Lower leg skin (tissue), 4 donors: ENCODE measurements at regions not wholly inside any gene's neighbourhood (a gene's known extent, or its start where the extent isn't known, plus 50 kb on each side); places are given as distances from the start of the nearest gene placed in this dataset.

Experiments
- DNase-seq, 2 donors: peaks; one replicate each; pipeline ENCODE4 v3.0.0-alpha.2; 2019; ENCODE audit warnings: low spot score in 2 of 2
- H3K4me3 ChIP-seq: fragments of 200-600 bp; sonication (generic); 2 replicates; pipeline ENCODE4 v1.5.1; 2017; ENCODE audit warnings: mild to moderate bottlenecking, low read depth; ENCODE audit not compliant: poor library complexity, severe bottlenecking
- POLR2A ChIP-seq, 2 donors: fragments of 450-650 bp; IDR thresholded peaks; one replicate each; pipeline ENCODE4 v1.6.1; 2016 to 2017; ENCODE audit warnings: antibody characterized with exemption in 2 of 2, mild to moderate bottlenecking in 1 of 2, moderate library complexity in 1 of 2
- WGBS, 2 donors: methylation state at CpG; one replicate each; pipeline ENCODE4 v1.1.5; 2018; 5-methylcytosine and 5-hydroxymethylcytosine counted together
- intact Hi-C: fragments of 100-400 bp; cut with DNase I; formaldehyde crosslinking; loops from one replicate; pipeline ENCODE4 v1.15.0; 2023; ENCODE audit warnings: low total_unique reads
- TF ChIP-seq, protein P1 (sequence below), 3 donors: fragments of 450-650 bp; IDR thresholded peaks; one replicate each; pipeline ENCODE4 v1.5.1; 2016; ENCODE audit warnings: antibody characterized with exemption in 3 of 3, mild to moderate bottlenecking in 3 of 3, moderate library complexity in 2 of 3

DNA sequence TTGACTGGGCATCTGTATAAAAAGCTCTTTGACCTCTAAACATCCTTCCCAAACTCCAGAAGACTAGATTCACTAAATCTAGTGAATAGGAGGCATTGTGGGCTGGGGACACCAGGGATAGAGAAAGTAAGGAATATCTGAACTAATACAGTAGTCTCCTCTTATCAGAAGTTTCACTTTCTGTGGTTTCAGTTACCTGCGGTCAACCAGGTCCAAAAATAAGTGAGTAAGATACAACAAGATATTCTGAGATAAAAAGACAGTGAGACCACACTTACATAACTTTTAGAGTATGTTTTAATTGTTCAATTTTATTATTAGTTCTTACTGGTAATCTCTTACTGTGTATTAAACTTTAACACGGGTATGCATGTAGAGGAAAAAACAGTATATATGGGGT is 376.5 kb downstream of the HNRNPD start:
- WGBS, 2 donors = 84% methylated on average over 2 of the region's 2 CpGs
- DNase-seq = no peak
- H3K4me3 ChIP-seq = no peak overlapping the region
- intact Hi-C loops = no loop called here
- no peak for TF ChIP-seq POLR2A (IDR thresholded peaks at IDR 0.05)
- TF ChIP-seq, protein P1, sequence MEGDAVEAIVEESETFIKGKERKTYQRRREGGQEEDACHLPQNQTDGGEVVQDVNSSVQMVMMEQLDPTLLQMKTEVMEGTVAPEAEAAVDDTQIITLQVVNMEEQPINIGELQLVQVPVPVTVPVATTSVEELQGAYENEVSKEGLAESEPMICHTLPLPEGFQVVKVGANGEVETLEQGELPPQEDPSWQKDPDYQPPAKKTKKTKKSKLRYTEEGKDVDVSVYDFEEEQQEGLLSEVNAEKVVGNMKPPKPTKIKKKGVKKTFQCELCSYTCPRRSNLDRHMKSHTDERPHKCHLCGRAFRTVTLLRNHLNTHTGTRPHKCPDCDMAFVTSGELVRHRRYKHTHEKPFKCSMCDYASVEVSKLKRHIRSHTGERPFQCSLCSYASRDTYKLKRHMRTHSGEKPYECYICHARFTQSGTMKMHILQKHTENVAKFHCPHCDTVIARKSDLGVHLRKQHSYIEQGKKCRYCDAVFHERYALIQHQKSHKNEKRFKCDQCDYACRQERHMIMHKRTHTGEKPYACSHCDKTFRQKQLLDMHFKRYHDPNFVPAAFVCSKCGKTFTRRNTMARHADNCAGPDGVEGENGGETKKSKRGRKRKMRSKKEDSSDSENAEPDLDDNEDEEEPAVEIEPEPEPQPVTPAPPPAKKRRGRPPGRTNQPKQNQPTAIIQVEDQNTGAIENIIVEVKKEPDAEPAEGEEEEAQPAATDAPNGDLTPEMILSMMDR (IDR thresholded peaks at IDR 0.05) = no peak

DNA sequence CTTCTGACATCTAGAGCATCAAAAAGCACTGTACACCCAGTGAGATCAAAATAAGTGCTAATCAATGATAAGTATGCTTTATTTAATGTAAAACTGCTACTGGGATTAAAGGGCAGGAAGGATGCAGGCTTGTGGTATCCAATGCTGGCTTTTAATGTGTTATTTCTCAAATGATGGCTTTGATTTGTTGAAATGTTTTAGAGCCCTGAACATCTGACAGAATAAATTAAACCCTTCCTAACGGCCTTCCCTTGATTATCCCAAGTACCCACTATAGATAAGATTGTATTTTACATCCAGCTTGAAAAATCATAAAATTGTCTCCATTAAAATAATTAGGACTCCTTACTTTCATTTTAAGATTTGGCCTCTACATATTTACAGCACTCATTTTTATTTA is 382.9 kb downstream of the HNRNPD start:
- DNase-seq = no peak
- no peak overlapping the region for H3K4me3 ChIP-seq
- intact Hi-C loops = no loop called here
- WGBS, 2 donors = 50 to 52% methylated on average over 1 of the region's 1 CpG
- TF ChIP-seq POLR2A (IDR thresholded peaks at IDR 0.05) = no peak
- TF ChIP-seq, protein P1 (IDR thresholded peaks at IDR 0.05) = no peak

DNA sequence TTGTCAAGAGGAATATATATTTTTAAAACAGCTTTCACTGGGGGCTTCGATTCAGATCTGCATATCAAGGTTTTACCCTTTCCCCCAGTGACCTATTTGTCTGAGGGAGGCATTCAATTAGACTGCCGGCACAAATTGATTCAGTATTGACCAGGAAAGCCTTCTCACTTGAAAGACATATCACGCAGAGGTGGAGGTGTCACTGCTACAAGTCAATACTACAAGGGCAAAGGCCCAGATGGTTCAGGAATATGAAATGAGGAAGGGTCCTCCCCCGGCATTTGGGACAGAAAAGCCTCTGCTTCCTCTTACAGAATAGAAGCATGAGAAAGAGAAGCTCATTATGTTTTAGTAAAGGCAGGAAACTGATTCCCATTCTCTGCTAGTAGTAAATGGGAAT is 383.6 kb downstream of the HNRNPD start:
- intact Hi-C loops = no loop called here
- no peak overlapping the region for H3K4me3 ChIP-seq
- TF ChIP-seq, protein P1 (IDR thresholded peaks at IDR 0.05) = no peak
- no peak for TF ChIP-seq POLR2A (IDR thresholded peaks at IDR 0.05)
- WGBS, 2 donors = 54 to 59% methylated on average over 4 of the region's 4 CpGs
- no peak for DNase-seq

DNA sequence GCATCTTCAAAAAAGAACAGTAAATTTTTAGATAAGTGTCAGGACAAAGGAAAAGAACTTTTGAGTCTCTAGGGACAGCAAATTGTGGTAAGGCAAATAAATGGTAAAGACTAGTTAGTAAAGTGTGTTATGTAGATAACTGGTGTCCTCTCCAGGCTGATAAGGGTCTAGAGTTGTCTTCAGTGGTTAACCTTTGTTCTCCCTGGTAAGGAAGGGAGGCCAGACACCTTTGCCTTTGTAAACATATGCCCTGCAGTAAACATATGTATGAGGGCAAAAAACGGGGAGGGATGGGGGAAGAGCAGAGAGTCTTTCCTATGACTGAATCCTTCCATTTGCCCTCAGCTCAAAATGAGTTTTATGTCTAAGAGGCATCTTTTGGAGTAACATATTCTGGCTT is 384.6 kb downstream of the HNRNPD start:
- DNase-seq = no peak
- WGBS, 2 donors = 48 to 55% methylated on average over 1 of the region's 1 CpG
- intact Hi-C loops = no loop called here
- TF ChIP-seq POLR2A (IDR thresholded peaks at IDR 0.05) = no peak
- TF ChIP-seq, protein P1 (IDR thresholded peaks at IDR 0.05) = no peak
- no peak overlapping the region for H3K4me3 ChIP-seq

DNA sequence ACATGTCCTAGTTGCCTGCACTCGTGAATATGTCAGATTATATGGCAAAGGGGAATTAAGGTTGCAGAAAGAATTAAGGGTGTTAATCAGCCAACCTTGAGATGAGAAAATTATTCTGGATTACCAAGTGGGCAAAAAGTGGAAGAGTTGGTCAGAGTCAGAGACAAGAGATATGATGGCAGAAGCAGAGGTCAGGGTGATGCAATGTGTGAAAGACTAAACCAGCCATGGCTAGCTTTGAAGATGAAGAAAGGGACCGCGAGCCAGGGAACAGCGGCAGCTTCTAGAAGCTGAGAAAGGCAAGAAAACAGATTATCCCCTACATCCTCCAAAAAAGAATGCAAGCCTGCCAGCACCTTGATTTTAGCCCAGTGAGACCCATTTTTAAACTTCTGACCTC is 385.6 kb downstream of the HNRNPD start:
- 94 to 97% methylated on average over 4 of the region's 4 CpGs for WGBS, 2 donors
- DNase-seq = no peak
- no peak for TF ChIP-seq POLR2A (IDR thresholded peaks at IDR 0.05)
- TF ChIP-seq, protein P1 (IDR thresholded peaks at IDR 0.05) = no peak
- no peak overlapping the region for H3K4me3 ChIP-seq
- intact Hi-C loops = no loop called here

DNA sequence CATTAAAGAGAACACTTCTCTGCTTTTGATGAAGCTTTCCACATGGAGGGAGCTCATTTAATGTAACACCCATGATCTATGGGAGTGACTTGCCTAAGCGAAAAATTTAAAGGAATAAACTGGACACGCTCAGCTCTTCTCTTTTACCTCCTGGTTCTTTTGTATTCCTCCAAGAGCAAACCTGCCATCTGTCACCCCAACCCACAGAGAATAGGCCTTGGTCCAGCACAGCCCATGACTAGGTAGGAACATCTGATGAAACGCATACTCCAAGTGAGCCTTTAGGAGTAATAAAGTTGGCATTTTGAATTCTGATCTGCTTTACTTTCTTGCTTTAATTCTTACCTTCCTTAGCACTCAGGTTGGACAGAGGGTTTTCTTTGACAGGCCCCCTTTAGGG is 389.0 kb downstream of the HNRNPD start:
- H3K4me3 ChIP-seq = no peak overlapping the region
- no peak for TF ChIP-seq POLR2A (IDR thresholded peaks at IDR 0.05)
- TF ChIP-seq, protein P1 (IDR thresholded peaks at IDR 0.05) = no peak
- 93 to 97% methylated on average over 3 of the region's 3 CpGs for WGBS, 2 donors
- intact Hi-C loops = no loop called here
- DNase-seq = no peak
